Endodermal cell (in vitro differentiated cells): ENCODE measurements at regions not wholly inside any gene's neighbourhood (a gene's known extent, or its start where the extent isn't known, plus 50 kb on each side); places are given as distances from the start of the nearest gene placed in this dataset.

Source experiments
- DNase-seq: peaks from one replicate; pipeline ENCODE4 v3.0.0-alpha.2; 2017
- H3K27ac ChIP-seq: 2 replicates; pipeline ENCODE4 v1.5.1; 2013; ENCODE audit warnings: mild to moderate bottlenecking, low read depth, low read length, moderate library complexity
- H3K27me3 ChIP-seq: 2 replicates; pipeline ENCODE4 v1.6.1; 2013; ENCODE audit warnings: mild to moderate bottlenecking, low read length, moderate library complexity; ENCODE audit not compliant: insufficient read depth, control insufficient read depth, poor library complexity, severe bottlenecking
- H3K36me3 ChIP-seq: 2 replicates; pipeline ENCODE4 v1.7.0; 2013; ENCODE audit warnings: mild to moderate bottlenecking, low read length, moderate library complexity; ENCODE audit not compliant: control insufficient read depth, insufficient read depth
- H3K4me1 ChIP-seq: one replicate; pipeline ENCODE4 v1.7.0; 2013; ENCODE audit warnings: low read length; ENCODE audit not compliant: control insufficient read depth, insufficient read depth
- H3K4me3 ChIP-seq: 2 replicates; pipeline ENCODE4 v1.5.1; 2013; ENCODE audit warnings: mild to moderate bottlenecking, low read length, moderate library complexity
- H3K9ac ChIP-seq: 2 replicates; pipeline ENCODE4 v1.6.1; 2013; ENCODE audit warnings: mild to moderate bottlenecking, low read length, moderate library complexity; ENCODE audit not compliant: poor library complexity, severe bottlenecking; ENCODE audit errors: extremely low read depth
- H3K9me3 ChIP-seq: 2 replicates; pipeline ENCODE4 v1.6.1; 2013; ENCODE audit warnings: mild to moderate bottlenecking, low read length, moderate library complexity; ENCODE audit not compliant: control insufficient read depth
- H3K27ac Mint-ChIP-seq: 2 replicates; pipeline ENCODE4 v1.8.0; 2020; ENCODE audit warnings: mixed read lengths
- H3K27me3 Mint-ChIP-seq: 2 replicates; pipeline ENCODE4 v1.8.0; 2021; ENCODE audit warnings: mild to moderate bottlenecking, mixed read lengths; ENCODE audit not compliant: insufficient read depth
- H3K36me3 Mint-ChIP-seq: 2 replicates; pipeline ENCODE4 v1.8.0; 2020; ENCODE audit warnings: low read depth, mixed read lengths
- H3K4me1 Mint-ChIP-seq: 2 replicates; pipeline ENCODE4 v1.8.0; 2020; ENCODE audit warnings: mixed read lengths
- H3K4me3 Mint-ChIP-seq: 2 replicates; pipeline ENCODE4 v1.8.0; 2020; ENCODE audit warnings: mild to moderate bottlenecking, moderate library complexity, mixed read lengths
- H3K9me3 Mint-ChIP-seq: 2 replicates; pipeline ENCODE4 v1.8.0; 2020; ENCODE audit warnings: mild to moderate bottlenecking, mixed read lengths
- WGBS, 2 experiments: methylation state at CpG; one replicate each; pipeline versions ENCODE4 v1.1.5 to v1.1.7; 2013; ENCODE audit warnings: missing lambda C conversion rate in 2 of 2, mixed read lengths in 1 of 2; ENCODE audit not compliant: insufficient coverage in 1 of 2, insufficient read length in 1 of 2; 5-methylcytosine and 5-hydroxymethylcytosine counted together
- TF ChIP-seq, protein P1 (sequence below): fragments of 200-600 bp; sonication (generic); conservative IDR thresholded peaks from 2 replicates; pipeline ENCODE4 v1.5.0; 2021; ENCODE audit warnings: antibody characterized with exemption, mild to moderate bottlenecking

DNA sequence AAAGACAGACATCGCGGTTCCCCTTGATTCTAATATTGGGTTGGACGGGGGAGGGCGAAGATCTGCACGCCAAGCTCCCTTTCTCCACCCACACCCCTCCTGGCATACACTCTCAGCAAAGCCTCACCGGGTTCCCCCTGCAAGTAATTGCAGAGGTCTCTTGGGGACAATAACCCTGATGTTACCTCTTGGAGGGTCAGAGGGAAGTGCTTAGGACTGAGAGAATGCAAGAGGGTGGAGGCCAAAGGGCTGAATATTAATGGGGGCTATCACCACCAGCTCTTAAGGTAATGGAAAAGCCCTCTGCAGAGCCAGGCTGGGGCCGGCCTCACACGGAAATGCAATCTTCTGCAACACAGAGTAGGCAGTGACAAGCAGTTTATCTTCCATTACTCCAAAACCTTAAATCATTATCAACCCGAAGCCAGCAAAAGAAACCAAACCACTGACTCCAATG is 344.1 kb upstream of the GATB start:
- Mint-ChIP-seq H3K27me3 (no peaks in the 10 kb centered on the region), H3K36me3 (no peaks in the 10 kb centered on the region), H3K4me1 (no peaks in the 10 kb centered on the region), H3K4me3 (no peak overlapping the region), H3K27ac (no peak overlapping the region), H3K9me3 (no peaks in the 10 kb centered on the region)
- 67 to 88% methylated on average over 1 to 9 of the region's 9 CpGs for WGBS, 2 experiments
- no peak for DNase-seq
- H3K9me3 ChIP-seq, result no peaks in the 10 kb centered on the region
- H3K4me1 ChIP-seq, result no peaks in the 10 kb centered on the region
- H3K36me3 ChIP-seq, result no peaks in the 10 kb centered on the region
- H3K27me3 ChIP-seq, result no peaks in the 10 kb centered on the region
- H3K4me3 ChIP-seq, result no peak overlapping the region
- H3K27ac ChIP-seq, result no peak overlapping the region
- no peak overlapping the region for H3K9ac ChIP-seq
- TF ChIP-seq, protein P1, sequence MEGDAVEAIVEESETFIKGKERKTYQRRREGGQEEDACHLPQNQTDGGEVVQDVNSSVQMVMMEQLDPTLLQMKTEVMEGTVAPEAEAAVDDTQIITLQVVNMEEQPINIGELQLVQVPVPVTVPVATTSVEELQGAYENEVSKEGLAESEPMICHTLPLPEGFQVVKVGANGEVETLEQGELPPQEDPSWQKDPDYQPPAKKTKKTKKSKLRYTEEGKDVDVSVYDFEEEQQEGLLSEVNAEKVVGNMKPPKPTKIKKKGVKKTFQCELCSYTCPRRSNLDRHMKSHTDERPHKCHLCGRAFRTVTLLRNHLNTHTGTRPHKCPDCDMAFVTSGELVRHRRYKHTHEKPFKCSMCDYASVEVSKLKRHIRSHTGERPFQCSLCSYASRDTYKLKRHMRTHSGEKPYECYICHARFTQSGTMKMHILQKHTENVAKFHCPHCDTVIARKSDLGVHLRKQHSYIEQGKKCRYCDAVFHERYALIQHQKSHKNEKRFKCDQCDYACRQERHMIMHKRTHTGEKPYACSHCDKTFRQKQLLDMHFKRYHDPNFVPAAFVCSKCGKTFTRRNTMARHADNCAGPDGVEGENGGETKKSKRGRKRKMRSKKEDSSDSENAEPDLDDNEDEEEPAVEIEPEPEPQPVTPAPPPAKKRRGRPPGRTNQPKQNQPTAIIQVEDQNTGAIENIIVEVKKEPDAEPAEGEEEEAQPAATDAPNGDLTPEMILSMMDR, result no peak

DNA sequence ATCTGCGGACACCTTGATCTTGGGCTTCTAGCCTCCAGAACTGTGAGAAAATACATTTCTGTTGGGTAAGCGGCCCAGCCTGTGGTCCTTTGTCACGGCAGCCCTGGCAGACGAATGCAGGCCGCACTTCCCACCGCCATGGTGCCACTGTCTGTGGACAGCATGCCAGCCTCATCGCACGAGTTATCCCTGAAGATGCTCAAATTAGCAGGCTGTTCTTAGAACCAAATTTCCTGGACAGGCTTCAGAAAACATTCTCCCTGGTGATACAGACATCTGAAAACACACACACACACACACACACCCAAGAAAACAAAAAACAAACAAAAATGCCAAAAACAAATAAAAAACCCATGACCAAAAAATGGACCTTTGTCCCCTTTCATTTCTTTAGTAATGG is 343.5 kb upstream of the GATB start:
- Histone ChIP-seq H3K4me1 (no peaks in the 10 kb centered on the region), H3K9ac (no peak overlapping the region), H3K27ac (no peak overlapping the region), H3K9me3 (no peaks in the 10 kb centered on the region), H3K36me3 (no peaks in the 10 kb centered on the region), H3K27me3 (no peaks in the 10 kb centered on the region), H3K4me3 (no peak overlapping the region)
- Mint-ChIP-seq H3K36me3 (no peaks in the 10 kb centered on the region), H3K9me3 (no peaks in the 10 kb centered on the region), H3K27ac (no peak overlapping the region), H3K4me3 (no peak overlapping the region), H3K27me3 (no peaks in the 10 kb centered on the region), H3K4me1 (no peaks in the 10 kb centered on the region)
- TF ChIP-seq, protein P1, result no peak
- 94% methylated on average over 2 to 8 of the region's 8 CpGs for WGBS, 2 experiments
- DNase-seq, result no peak

DNA sequence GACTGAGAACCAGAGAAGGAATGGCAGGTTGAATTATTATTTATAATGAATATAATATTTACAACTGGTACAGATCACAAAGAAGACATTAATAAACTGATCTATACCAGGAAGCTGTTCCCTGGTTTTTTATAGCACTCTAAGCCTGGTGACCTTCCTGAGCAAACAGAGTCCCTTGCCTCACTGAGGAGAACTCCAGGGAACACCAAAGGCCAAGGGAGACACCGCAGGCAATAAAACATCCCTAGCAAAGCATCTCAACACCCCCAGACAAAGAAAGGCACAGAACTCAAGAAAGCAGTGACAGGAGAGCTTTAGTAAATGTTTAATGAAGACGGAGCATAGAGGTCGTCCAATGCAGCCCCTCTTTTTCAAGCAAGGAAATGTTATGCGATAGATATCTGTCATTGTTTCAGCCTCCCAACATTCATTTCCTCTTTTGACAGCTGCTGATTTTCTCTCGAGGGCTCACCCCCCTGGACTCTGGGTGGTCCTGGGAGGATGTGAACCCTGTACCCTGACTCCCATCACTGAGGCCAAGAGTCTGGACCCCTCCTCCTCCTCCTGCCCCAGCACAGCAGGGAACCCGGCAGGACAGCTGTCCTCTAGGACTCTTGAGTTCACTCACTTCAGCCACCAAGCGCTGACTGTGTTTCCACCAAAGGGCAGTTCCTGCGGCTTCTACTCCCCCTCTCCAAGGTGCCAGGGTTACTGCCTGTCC is 342.5 kb upstream of the GATB start:
- 87 to 92% methylated on average over 6 to 8 of the region's 8 CpGs for WGBS, 2 experiments
- TF ChIP-seq, protein P1, result no peak
- H3K9me3 ChIP-seq, result no peaks in the 10 kb centered on the region
- DNase-seq, result no peak
- H3K4me3 ChIP-seq, result no peak overlapping the region
- Mint-ChIP-seq H3K9me3 (no peaks in the 10 kb centered on the region), H3K27me3 (no peaks in the 10 kb centered on the region), H3K4me1 (no peaks in the 10 kb centered on the region), H3K36me3 (no peaks in the 10 kb centered on the region), H3K27ac (no peak overlapping the region), H3K4me3 (no peak overlapping the region)
- no peak overlapping the region for H3K27ac ChIP-seq
- no peaks in the 10 kb centered on the region for H3K36me3 ChIP-seq
- no peaks in the 10 kb centered on the region for H3K27me3 ChIP-seq
- no peak overlapping the region for H3K9ac ChIP-seq
- H3K4me1 ChIP-seq, result no peaks in the 10 kb centered on the region
